Cardiac fibroblast (primary cell): ENCODE measurements at regions not wholly inside any gene's neighbourhood (a gene's known extent, or its start where the extent isn't known, plus 50 kb on each side); places are given as distances from the start of the nearest gene placed in this dataset.

Source experiments
- DNase-seq, 2 donors: peaks; one replicate each; pipeline versions ENCODE4 v3.0.0 to v3.0.0-alpha.2; 2010; ENCODE audit warnings: low read depth in 2 of 2
- H3K4me3 ChIP-seq, 2 donors: replicated peaks in 1 of 2; 1 replicate in 1 of 2; 2 replicates in 1 of 2; pipeline ENCODE4 v1.5.1; 2011; ENCODE audit warnings: low read depth in 2 of 2, low read length in 2 of 2, mild to moderate bottlenecking in 2 of 2, moderate library complexity in 1 of 2
- CTCF ChIP-seq: IDR thresholded peaks from one replicate; pipeline ENCODE4 v1.5.1; 2011; ENCODE audit warnings: low read depth, mild to moderate bottlenecking, low read length, inconsistent platforms

DNA sequence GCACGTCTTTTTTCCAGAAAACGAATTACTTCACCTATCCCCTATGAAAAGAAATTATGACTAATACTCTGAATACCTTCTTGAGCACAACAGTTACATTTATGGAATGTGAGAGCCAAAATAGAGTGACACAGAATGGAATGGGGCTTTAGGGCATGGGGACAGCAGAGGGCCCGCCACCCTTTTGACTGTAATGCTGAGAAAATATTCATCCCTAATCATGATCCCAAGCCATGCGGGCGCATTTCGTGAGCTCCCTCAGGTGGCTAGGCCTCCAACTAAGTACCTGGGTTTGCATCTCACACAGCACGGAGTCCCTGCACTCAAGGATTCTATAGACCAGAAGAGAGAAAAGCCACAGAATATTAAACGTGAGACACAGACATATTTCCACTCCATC, 212.6 kb downstream of the SOD2 start:
- no peak for TF ChIP-seq CTCF
- DNase-seq: no peak
- no peak overlapping the region for H3K4me3 ChIP-seq

DNA sequence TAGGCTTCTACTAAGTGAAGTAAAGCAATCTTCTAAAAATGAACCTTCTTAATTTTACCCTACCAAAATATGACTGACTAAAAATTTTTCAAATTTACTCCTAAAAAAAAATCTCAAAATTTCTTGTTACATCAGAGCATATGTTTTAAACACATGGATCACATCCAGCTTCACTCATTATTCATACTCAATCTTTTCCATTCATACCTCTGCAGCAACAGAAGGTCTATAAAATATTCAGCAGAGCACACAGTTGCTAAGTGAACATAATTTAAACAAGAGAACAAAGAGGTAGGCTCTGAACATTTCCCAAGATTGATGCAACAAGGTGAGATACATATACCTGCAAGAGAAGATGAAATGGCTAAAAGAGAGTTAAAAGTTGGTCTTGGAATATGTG, 213.9 kb downstream of the SOD2 start:
- TF ChIP-seq CTCF: no peak
- H3K4me3 ChIP-seq: no peak overlapping the region
- DNase-seq: no peak

DNA sequence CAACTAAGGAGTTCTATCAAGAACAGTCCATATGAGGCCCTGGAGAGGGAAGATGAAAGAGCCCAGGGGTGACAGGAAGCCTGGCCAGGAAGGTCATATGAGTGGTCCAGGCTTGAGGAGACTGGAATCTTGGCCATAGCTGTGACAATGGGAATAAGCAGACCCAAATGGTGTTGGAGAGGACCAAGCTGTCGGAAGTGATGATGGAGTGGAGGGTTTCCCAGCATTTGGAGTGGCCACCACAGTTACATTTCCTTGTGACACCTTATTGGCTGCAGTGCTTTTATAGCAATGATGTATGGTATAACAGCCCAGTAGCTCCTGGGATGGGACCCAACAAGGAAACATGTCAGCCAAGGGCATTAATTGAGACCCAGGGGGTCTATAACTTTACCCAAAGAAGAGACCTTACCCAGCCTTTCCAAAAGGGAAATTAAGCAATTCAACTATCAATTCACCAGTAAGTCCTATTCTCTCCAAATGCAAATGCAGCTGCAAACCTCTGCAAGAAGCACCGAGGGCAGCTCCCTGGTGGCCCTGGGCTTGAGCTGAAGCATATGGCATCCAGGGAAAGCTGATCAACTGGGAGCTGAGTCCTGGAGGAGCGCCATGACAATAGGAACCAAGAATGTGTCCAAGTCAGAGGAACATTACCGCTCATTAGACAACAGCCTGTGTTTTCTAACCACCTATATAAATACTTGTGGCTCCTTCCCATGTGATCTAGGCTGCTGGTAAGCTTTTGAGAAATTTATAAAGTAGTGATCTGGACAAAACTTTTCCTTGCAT, 219.4 kb downstream of the SOD2 start:
- no peak overlapping the region for H3K4me3 ChIP-seq
- TF ChIP-seq CTCF: no peak
- no peak for DNase-seq

GRCh38 chr6:159470397-159470796, 222.6 kb downstream of the SOD2 start:
- TF ChIP-seq CTCF: no peak
- no peak for DNase-seq
- H3K4me3 ChIP-seq: no peak overlapping the region

DNA sequence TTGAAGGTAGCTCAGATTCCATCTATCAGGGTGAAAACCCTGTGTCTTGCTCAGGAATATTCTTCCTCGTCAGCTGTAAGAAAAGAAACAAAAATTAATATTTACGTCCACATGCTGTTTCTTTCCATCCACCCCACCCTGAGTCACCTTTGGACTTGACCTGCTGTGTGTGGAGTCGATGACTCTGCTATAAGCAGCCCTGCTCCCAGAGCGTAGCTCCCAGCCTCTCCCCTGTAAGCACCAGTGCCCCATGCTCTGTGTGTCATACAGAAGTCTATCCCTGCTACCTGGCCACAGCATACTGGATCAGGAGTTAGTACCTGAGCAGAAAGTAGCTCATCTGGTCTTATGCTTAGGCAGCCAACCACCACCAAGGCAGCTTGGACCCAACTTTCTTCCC, 223.6 kb downstream of the SOD2 start:
- no peak for TF ChIP-seq CTCF
- no peak for DNase-seq
- no peak overlapping the region for H3K4me3 ChIP-seq

- TF ChIP-seq CTCF: no peak
- no peak overlapping the region for H3K4me3 ChIP-seq
- no peak for DNase-seq
Observed at GRCh38 chr6:159468994-159469393, 224.0 kb downstream of the SOD2 start.

GRCh38 chr6:159467473-159468041, 225.5 kb downstream of the SOD2 start:
- DNase-seq: peak in 1 of 2 donors; percentile 7
- H3K4me3 ChIP-seq: no peak overlapping the region
- TF ChIP-seq CTCF: no peak
